Fibroblast of skin of scalp (primary cell): ENCODE measurements at regions not wholly inside any gene's neighbourhood (a gene's known extent, or its start where the extent isn't known, plus 50 kb on each side); places are given as distances from the start of the nearest gene placed in this dataset.
"Not testable (repeated sequence)": the region's sequence is repeated elsewhere in the genome, so short reads cannot be mapped to it uniquely, and the experiment has no call there.

Experiments
- DNase-seq: peaks from one replicate; pipeline ENCODE4 v3.0.0-alpha.2; 2013

DNA sequence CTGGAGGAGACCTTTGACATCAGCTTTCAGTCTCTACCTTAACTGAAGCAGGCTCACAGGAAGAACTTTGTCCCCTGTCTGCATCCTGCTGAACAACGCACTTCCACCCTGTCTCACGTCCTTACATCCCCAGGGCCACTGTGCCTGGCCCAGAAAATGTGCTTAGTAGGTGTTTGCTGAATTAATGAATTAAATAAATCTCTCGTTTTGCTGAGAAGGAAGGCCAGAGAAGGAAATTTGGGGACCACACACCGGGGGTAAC, 54.3 kb upstream of the CREB3L1 start:
- DNase-seq = no peak

- DNase-seq = peak; percentile 20
These were observed 54.8 kb upstream of the CREB3L1 start for GRCh38 chr11:46222490-46223251.

DNA sequence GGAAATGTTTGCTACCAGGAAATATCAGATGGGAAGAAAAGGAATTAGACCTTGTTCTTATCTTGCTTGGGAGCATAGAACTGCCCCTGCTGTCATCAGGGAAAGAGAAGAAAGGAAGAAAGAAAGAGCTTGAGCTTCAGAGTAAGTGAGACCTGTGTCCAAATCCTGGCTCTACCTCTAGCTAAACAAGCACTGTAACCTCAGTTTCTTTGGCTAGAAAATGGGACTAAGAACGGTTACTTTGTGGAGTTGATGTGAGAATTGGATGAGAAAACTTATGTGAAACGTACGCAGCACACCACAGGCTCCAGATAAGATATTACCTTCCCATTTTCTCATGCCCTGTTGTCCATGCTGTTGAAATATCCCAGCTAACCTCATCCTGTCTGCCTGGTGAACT, 57.1 kb upstream of the CREB3L1 start:
- DNase-seq = no peak

DNA sequence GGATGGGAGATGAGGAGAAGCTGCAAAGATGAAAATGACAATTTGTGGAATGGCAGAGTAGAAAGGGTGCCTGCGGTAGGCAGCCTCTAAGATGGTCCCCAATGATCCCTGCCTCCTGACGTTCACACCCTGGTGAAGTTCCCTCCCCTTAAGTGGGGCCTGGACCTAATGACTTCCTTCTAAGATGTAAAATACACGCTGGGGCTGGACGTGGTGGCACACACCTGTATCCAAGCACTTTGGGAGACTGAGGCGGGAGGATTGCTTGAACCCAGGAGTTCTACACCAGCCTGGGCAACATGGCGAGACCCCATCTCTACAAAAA, 60.7 kb upstream of the CREB3L1 start:
- DNase-seq = no peak

DNA sequence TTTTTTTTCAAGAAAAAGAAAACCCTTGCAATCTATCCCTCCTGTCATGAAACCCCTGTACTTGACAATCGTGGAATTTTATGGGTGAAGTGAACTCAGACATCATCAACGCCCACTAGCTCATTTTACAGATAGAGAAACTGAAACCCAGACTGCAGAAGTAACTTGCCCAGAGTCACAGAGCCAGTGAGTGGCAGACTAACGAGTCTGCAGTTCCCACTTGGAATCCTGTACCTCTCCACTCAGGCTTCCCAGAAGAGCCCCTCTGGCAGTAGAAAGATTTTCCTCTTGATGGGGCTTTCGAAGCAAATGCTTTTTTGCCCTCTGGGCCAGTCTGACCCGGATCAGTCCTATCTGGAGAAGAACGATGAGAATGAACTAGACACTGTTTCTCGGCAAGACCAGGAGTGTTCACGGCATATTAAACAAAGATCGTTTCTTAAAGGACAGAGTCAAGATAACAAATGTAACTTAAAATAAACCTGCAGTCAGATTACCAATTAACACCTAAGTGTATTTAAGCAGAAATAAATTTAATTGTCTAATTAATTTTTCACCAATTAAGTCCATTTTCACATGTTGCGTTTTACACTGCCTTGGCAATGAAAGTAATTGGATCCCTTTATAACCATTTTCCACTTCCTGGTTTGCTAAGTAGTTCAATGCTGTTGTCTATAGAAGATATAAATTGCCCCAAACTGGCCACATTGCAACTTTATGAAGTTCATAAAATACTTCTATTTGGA, 61.3 kb upstream of the CREB3L1 start:
- no peak for DNase-seq

- DNase-seq = no peak
These were observed 62.1 kb upstream of the CREB3L1 start for GRCh38 chr11:46215208-46215931.

DNA sequence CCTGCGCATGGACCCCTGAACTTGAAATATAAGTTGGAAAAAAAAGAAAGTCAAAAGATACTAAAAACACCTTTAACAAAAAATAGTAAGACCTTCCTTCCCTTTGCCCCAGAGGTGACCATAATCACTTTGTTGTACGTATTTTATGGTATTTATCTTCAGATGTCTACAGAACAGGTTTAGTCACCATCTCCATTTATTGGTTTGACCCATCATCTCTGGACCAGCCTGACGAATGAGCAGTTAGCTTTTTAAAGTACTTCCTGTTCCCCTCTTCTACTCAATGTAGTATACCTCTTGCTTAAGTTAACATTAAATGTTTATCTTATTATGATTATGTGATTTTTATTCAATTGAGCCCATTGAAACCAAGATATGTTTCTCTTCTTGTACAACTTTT, 64.7 kb upstream of the CREB3L1 start:
- DNase-seq = no peak

DNA sequence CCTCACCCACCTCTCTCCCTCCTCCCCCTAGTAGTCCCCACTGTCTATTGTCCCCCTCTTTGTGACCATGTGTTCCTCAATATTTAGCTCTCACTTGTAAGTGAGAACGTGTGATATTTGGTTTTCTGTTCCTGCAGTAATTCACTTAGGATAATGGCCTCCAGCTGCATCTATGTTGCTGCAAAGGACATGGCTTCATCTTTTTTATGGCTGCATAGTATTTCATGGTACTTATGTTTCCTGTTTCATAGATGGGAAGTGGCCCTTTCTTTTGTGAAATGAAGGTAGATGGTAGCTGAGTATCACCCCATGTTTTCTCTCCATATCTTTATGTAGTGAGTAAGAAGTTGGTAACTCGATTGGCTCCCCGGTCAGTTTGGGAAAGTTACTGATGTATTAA, 66.6 kb upstream of the CREB3L1 start:
- DNase-seq = no peak

DNA sequence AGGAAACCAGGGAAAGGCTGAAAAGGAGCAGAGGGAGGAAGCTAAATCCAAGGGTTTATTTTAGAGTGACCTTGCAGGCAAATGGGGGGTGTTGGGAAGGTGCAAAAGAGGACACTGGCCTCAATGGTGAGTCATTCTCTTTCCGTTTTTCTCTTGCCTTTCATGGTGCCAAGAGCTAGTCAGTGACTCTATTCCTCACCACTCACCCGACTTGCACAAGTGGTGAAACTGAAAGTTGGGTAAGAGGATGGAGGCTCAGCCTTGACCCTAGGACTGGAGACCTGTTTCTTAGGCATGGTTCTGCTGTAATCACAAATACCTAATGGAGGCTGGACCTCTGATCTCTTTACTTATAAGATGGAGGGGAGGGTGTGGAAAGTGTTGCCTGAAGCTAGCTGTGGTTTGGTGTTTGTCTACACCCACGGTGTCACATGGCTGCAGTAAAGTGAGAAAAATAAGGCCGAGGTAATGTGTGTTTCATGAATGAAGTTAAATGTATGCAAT, 67.3 kb upstream of the CREB3L1 start:
- peak; percentile 9 for DNase-seq

DNA sequence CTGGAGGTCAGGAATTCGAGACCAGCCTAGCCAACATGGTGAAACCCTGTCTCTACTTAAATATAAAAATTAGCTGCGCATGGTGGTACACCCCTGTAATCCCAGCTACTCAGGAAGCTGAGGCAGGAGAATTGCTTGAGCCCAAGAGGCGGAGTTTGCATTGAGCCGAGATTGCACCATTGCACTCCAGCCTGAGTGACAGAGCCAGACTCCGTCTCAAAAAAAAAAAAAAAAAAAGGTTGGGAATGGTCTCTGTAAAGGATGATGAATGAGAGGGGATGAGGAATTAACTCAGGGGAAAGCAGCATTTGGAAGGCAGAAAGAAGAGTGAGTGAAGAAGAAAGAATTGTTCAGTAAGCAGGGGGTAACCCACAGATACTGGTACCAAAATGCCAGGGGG, 67.8 kb upstream of the CREB3L1 start:
- not testable (repeated sequence) for DNase-seq

DNA sequence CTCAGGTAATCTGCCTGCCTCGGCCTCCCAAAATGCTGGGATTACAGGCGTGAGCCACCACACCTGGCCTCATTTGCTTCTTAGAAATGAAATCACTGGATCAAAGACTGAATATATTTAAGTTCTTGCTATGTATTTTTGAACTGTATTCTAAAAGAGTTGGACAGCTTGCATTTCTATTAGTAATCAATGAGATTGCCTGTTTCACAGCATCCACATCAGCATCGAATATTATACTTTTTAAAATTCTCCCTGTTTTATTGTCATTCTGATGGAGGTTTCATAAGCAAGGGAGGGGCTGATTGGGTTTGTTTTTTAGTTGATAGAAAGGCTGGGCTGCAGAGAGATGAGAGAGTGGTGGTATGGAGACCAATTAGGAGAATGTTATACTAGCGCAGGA, 68.7 kb upstream of the CREB3L1 start:
- no peak for DNase-seq

GRCh38 chr11:46207270-46207669, 70.2 kb upstream of the CREB3L1 start:
- DNase-seq = no peak

- DNase-seq = not testable (repeated sequence)
These were observed 73.0 kb upstream of the CREB3L1 start for GRCh38 chr11:46204415-46204814.

- no peak for DNase-seq
These were observed 73.7 kb upstream of the CREB3L1 start for GRCh38 chr11:46203746-46204145.

DNA sequence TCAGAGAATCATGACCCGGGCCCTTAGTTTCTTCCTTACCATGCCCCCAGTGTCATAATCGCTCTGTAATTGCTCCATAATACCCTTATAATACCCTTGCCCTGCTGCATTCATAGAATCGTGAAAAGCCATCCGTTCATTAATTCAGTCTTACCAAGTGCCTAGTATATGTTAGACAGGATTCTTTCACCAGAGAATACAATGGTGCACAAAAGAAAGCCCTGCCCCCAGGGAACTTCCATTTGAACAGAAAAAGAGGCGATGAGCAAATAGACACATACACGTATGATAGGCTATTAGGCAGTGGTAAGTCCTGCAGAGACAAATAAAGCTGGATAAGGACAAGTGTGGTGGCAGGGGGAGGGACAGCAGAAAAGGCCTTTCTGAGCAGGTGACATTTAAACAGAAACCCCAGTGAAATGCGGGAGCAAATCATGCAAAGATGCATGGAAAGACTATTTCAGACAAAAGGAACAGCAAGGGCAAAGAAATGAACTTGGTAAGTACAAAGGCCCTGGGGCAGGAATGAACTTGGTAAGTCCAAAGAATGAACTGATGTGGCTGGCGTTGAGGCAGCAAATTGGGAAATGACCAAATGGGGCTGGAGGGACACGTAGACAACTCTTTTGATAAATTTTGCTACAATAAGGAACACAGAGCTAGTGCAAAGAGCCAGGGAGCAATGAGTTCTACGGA, 74.6 kb upstream of the CREB3L1 start:
- DNase-seq = no peak

DNA sequence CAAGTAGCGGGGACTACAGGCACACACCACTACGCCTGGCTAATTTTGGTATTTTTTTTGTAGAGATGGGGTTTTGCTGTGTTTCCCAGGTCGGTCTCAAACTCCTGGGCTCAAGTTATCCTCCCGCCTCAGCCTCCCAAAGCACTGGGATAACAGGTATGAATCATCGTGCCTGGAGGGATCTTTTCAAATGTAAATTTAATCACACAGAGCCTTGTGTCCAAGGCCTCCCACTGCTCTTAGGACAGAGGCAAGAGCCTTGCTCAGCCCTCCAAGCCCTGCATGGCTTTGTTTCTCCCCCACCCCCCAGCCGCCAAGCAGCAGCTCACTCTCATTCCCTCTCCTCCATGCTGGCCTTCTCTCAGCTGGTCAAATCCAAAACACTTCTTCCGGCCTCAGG, 75.3 kb upstream of the CREB3L1 start:
- DNase-seq = no peak

GRCh38 chr11:46200537-46201281, 76.8 kb upstream of the CREB3L1 start:
- peak; percentile 6 for DNase-seq

DNA sequence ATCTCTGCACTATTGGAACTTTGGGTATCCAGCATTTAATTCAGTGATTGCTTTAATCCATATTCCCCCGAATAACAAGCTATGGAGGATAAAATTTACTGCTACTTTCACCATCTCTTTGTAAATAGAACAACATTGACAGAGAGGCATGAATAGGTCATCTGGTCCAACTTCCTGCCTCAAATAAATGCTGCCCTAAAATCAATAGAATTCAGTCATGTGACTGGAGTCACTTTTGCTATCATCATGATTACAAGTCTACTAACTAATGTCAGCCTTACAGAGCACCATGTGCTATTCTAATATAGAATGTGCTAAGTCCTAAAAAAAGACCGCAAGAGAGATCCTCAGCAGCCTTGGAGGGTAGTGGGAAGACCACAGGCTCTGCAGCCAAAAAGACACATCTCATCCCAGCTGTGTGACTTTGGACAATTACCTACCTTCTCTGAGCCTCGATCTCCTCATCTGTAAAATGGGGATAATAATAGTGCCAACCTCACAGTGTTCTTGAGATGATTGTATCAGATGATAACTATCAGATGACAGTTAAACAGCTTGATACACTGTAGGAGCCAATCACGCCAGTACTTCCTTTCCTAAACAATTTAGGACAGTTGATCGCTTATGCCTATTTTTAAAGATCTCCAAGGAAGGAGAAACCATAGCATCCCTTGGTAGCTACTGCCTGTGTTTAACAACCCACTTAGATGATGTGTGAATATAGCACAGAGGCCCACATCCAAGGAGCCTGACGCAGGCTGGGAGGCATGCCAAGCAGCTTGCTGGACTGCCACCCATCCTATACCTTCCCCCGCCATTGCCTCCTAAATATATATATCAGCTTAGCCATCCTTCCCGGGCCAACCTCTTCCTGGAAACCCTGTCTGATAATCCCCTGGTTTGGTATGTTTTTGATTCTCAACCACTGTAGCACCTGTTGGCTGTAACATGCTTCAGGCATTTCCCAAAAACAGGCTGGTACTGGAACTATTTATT, 77.3 kb upstream of the PHF21A start:
- no peak for DNase-seq

DNA sequence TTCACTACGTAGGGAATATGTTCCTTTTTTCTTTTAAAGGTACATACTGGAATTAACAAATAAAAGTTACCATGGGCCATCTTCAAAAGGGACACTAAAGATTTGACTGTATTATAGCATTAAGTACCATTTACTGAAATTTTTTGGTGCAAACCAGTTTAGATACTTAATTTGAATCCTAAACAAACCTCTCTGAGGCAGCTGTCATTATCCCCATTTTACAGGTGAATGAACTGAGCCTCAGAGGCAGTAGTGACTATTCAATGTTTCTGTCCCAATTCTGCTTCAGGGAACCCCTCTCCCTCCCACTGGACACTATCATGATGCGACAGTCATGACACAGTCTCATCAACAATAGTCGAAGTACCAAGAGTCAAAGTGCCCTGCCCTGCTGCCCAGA, 76.2 kb upstream of the PHF21A start:
- DNase-seq = no peak

GRCh38 chr11:46188017-46188416, 66.8 kb upstream of the PHF21A start:
- DNase-seq = no peak

GRCh38 chr11:46183819-46184218, 62.6 kb upstream of the PHF21A start:
- DNase-seq = no peak
